ENCODE measurements at regions not wholly inside any gene's neighbourhood (a gene's known extent, or its start where the extent isn't known, plus 50 kb on each side); places are given as distances from the start of the nearest gene placed in this dataset.

DNA sequence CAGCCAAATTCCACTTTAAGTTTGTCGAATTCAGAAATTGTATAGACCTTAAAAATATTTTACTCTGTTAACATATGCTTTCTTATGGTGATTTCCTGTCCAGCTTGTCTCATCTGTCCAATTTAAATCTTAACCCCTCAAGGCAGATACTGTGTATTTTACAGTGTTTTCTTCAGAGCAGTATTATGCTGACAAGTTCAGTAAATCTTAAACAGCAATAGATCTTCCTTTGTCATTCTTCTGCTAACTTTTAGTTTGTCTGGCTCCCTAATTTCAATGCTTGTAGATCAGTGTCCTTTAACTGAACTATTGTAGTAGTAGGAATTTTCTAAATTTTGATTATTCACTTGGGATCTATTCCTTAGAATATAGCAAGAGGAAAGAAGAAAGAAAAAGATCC is 52.8 kb upstream of the MEIS1 start:
- no peak for DNase-seq (ENCODE audit: low spot score)

DNA sequence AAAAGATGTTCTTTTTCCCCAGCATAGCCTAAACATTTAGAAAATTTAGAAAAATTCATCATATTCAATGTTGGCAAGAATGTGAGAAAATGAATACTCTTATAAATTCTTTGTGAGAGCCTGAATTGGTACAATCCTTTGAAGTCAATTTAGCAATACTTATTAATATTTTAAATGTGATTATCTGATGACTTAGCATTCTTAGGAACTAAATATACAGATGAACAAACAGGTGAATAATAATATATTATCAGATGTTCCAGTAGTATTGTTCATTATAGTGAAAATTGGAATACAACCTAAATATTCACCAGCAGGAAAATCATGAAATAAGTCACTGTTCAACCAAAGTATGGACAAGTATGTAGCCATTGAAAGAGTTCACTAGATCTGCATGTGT is 55.5 kb upstream of the MEIS1 start:
- no peak for DNase-seq (ENCODE audit: low spot score)

DNA sequence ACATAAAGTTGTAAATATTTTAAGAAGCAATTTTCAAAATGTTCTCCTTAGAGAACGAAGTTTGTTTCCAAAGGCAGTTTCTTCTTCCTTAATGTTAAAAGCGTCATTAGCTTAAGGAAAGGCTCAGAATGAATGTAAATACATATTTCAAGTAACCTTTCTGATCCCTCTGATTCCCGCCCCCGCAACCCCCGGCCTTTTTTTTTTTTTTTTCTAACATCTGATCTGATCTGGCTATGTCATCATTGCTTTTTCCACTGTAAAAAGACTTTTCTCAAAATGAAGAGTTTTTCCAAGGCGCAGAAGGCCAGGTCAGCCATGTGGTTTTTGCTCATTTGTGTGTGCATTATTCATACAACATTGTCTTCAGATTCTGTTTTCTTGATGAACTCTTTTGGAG is 57.1 kb upstream of the MEIS1 start:
- DNase-seq (ENCODE audit: low spot score), result no peak

DNA sequence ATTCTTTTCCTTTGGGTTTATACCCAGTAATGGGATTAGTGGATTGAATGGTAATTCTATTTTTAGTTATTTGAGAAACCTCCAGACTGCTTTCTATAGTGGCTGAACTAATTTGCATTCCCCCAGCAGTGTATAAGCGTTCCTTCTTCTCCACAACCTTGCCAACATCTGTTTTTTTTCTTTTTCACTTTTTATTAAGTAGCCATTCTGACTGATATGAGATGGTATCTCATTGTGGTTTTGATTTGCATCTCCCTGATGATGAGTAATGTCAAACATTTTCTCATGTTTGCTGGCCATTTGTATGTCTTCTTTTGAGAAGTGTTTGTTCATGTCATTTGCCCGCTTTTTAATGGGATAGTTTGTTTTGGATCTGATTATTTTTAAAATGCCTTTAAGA is 64.1 kb upstream of the MEIS1 start:
- DNase-seq (ENCODE audit: low spot score), result no peak

DNA sequence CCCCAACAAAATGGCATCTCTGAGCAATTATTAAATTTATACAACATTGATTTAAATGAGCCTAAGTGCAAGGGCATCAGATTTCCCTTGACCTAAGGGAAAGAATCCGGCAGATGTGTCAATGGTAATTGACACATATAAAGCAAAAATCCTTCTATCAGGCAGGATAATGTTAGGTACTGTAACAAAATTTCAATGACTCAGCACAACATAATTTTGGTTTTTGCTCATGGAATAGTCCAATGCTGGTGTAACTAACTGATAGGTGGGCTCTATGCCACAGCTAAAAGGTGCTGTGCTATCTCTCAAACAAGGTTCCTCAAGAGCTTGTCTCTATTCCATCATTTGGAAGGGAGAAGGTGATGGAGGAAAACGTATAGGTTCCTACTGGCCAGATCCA is 68.3 kb upstream of the MEIS1 start:
- no peak for DNase-seq (ENCODE audit: low spot score)

DNA sequence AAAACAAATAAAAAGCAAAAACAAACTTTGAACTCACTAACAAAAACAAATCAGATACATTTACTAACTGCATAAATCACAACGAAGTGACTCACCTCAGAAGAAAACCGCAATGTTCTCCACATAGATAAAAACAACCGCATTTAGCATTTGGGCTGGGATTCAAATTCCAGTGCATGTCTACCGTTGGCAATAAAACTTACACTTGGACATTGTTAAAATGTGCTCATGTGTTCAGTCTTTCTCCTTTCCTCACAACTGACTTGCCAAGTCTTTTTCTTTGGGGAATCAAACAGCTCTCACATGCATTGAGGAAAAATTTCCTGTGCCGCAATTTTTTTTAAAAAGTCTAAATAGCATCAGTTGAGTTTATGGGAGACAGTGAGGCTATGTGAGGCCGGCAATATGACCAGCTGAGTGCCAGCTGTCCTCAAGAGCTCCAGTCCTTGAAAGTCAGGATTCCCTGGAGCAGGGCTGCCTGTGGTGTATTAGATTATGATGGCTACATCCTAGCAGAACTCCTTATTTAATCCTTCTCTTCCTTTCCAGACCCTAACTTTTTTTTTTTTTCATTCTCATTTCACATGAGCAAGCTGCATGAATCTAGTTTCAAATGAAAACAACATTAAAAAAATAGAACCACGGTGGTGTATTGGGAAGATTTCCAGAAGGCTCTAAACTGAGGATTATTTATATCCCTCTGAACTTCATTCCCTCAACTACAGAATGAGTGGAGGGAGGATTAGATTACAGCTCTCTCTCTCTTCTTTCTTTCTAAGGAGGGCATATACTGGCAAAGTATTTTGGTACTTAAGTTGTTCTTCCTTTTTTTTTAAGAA is 70.2 kb upstream of the MEIS1 start:
- no peak for DNase-seq (ENCODE audit: low spot score)

DNA sequence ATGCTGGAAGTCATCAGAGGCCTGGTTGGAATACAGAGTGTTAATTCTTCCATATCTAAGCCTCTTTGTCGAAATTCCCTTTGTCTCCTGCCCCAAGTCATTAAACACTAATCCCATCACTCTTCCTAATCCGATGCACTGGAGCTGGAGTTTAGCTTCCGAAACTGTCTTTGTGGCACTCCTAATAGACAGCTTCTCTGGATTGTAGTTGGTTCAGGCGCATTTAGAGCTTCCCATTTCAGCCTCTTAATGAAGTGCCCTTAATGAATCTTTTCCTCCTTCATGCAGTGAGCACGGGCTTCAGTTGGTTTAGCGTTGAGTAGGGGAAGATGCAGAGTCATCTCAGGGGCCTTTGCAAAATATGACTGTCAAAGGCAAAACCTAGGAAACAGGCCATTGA is 72.2 kb upstream of the MEIS1 start:
- no peak for DNase-seq (ENCODE audit: low spot score)

DNA sequence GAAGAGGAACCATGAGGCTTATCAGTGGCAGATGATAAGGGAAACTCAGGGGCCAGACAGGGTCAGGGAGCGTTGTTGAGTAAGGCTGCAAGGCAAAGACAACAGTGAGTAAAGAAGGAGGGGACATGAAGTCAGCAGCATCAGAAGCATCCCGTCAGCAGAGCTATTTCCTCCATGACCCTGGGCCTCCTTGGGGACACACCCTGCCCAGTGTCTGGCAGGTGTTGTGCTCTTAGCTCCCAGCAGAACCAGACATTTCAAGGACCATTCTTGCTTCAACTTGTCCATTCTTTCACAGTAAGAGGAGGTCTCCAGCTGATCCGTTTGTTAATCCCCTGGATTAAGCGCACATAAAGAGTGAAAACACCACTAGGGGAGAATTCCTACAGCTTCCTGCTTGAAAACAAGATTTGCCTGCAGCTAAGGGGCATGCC is 88.7 kb upstream of the MEIS1 start:
- DNase-seq (ENCODE audit: low spot score), result no peak

DNA sequence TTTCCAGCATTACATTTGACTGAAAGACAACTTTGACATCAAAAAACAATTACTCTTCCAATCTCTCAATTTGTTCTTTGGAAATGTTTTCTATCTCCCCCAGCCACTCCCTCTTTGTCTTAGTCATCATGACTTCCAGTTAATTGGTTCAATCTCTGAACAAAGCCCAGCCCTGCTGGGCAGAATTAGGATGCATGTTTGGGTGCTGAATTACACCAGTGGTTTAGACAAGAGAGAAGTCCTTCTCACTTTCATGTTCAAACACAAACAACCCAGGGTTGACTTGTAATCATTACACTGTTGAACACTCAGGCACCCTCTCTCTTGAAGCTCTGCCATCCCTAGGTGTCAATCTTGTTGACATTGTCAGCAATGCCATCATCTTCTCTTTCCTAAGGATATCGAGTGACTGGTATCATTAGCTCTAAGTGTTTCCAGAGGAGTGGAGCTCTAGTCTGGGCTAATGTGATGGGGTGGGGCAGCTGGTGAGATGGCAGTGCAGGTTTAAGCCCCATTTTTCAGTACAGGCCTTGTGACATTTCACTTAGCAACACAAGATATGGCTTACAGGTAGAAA is 90.8 kb upstream of the MEIS1 start:
- no peak for DNase-seq (ENCODE audit: low spot score)

DNA sequence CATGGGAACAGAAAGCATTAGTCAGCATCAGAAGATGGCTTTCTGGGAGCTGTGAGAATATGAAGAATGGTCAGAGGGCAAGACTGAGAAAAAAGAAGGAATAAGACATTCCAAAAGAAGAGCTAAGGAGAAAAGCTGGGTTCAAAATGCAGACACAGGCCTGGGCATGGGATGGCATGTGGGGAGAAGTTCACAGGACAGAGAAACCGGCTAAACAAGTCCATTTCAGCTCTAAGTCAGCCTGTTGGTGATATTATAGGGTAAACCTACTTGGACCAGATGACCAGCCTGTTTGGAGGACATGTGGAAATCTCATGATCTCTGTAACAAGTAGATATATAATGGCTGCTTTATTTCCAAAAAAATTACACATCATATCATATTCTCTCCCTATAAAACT is 91.7 kb upstream of the MEIS1 start:
- DNase-seq (ENCODE audit: low spot score), result no peak

DNA sequence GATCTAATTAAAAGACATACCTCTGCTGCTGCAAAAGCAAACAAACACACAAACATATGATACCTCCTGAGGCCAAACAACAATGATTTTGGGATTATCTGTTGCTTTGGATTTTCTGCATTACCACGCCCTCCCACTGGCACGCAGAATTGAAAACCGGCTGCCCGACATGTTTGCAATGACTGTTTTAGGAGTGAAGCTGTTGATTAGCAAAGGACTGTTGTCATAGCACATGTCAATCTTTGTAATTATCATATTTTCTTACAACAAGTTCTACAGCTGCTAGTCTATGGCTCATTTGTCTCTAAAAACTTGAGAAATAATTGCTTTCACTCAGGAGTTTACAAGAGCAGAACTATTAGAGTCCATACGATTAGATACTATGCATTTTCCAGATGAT is 94.4 kb upstream of the MEIS1 start:
- DNase-seq (ENCODE audit: low spot score), result no peak

DNA sequence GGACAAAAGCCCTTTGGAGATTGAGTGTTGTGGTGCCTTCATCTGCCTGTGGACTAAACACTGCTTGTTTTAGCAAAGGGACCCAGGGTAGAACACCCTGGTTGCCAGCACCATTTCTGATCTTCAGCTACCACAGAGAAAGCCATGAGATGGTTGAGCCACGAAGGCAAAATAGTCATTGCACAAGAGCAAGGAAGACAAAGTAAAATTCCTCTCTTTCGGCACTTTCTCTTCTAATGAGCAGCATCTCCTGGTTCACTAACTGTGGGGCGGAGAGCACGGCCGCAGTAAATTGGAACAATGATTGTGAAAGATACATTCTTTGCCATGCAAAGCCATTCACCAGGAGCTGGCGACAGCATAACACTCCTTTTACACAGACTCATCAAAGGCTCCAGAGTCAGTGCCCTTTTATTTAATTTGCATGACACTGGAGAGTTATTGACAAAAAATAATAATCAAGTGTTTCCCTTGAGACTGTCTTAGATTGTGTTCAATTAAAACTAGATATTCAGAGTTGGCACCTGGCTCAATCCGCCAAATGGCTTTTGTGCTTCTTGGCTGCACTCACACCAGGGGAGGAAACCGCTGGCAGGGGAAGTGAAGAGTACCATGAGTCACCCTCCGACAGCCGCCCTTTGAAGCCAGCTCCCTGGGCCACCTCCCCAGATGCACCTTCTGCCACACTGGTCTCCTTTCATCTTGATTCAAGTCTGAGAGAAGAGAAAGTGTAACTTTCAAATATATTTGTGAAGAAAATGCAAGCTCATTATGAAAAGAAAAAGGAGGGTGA is 100.5 kb upstream of the MEIS1 start:
- DNase-seq (ENCODE audit: low spot score), result no peak

DNA sequence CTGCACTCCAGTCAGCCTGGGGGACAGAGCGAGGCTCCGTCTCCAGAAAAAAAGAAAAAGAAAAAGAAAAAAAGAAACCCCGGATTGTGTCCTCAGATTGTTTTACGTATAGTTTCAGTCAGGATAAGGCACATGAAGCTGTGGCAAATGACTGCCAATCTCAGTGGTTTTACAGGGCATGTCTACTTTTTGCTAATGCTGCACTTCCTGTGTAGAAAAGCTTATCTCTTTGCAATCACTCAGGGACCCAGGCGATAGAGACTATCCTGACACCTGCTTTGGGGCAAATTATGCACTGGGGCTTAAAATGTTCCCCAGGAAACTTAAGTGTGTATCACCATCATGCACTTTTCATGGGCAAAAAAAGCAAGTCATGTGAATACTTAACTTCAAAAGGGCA is 103.7 kb upstream of the MEIS1 start:
- DNase-seq (ENCODE audit: low spot score), result no peak

DNA sequence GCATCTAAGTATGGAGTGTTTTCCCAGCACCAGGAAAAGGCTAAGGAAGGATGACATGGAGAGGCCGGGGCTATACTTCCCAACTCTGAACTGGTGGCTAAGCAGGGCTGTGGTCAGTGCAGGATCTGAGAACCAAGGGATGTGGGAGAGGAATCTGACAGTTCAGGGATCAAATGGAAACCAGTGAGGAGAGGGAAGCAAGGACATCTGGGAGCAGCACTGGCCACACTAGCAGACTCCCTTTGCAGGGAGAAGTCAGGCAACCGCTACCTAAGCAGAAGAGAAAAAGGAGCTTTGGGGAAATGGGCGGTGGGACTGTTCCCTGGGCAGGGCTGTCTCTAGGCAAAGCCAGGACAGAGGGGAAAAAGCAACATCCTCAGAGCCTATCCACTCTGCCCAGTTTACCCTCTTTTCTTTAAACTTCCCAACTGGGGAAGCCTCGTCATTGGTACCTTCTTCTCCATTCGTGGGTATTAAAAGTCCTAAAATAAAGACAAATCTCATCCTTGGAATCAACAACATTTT is 105.8 kb upstream of the MEIS1 start:
- no peak for DNase-seq (ENCODE audit: low spot score)

DNA sequence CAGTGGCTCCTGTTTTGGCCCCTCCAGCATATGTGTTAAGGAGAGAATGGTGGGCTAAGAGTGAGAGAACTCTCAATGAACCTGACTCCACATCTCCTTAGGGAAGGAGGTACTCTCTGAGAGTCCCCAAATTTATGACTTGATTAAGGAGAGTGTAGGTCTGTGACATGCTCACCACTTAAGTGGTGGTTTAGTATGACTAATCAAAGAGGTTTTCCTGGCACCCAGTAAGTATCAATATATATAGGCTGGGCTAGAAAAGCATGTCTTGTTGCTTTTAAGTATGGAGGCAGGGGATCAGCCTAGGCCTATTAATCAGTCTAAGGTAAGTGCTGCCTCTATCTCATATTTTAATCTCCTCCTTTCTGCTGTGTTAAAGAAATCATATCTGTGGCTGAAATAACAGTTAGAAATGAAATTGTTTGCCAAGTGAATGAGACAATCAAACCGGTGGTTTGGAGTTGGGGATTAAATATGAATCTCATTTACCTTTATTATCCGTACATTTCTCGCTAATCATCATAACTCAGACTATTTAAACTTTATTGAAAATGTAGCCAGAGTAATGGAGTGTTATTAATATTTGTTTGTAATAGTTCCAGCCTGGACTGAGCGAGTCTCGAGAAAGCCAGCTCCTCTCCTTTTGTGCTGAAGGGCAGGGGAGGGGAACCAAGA is 107.7 kb upstream of the MEIS1 start:
- DNase-seq (ENCODE audit: low spot score), result no peak

DNA sequence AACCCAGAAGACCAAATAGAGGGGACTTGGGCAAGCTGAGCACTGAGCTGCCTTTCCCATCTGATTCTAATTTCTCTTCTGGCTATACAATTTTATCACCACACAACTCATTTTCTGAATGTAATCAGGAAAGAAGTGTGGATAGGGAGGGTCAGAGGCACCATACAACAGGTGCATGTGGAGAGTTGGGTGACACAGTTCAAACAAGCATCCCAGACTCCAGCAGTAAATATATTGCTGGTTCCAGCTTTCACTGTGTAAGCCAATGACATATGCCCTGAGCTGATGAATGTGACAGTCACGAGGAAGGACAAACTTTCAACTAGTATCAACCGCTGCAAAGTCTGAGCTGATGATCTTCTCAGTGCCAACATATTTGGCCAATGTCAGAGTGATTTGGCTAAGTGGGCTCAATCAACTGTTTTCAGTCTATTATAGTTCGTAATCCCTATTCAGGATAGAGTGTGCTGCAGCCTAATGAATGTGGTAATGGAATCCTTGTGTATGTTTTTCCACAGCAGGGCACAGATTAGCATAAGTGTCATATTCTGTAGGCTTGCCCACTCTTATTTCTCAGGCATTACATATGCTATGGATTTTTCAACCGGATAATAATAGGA is 109.9 kb upstream of the MEIS1 start:
- DNase-seq (ENCODE audit: low spot score), result no peak

DNA sequence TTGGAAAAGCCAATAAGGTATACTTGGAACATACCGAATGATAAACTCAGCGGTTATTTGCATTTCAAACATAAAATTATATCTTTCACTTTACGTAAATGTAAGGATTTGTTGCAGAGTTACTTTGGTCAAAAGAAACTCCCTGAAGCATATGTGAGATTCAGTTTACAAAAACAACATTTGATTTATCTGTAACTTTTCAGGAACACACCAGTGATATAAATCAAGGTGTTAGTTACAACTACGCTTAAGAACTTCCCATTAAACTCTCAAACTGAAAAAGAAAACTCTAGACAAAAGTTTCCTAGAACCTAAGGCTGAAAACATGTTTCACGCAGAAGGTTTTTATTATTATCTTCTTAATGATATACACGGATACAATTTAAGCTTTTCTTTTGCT is 110.6 kb upstream of the MEIS1 start:
- DNase-seq (ENCODE audit: low spot score), result no peak

DNA sequence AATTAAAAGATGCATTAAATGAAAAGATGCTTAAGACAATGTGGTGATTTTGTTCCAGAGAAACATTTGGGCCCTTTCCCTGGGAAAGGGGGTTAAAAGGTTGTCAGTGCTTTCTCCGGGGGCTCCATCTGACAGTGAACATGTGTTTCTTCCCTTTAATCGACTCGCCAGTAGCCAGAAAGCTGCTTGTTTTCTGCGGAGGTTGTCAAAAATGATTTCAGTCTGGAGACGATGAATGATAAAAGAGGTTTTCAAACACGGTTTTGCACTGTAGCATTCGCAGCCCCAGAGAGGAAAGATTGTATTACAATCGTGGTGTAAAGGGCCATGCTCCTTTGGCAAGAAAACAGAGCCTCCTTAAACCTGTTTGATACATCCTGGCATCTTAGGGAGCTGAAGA is 111.5 kb upstream of the MEIS1 start:
- DNase-seq (ENCODE audit: low spot score), result no peak

DNA sequence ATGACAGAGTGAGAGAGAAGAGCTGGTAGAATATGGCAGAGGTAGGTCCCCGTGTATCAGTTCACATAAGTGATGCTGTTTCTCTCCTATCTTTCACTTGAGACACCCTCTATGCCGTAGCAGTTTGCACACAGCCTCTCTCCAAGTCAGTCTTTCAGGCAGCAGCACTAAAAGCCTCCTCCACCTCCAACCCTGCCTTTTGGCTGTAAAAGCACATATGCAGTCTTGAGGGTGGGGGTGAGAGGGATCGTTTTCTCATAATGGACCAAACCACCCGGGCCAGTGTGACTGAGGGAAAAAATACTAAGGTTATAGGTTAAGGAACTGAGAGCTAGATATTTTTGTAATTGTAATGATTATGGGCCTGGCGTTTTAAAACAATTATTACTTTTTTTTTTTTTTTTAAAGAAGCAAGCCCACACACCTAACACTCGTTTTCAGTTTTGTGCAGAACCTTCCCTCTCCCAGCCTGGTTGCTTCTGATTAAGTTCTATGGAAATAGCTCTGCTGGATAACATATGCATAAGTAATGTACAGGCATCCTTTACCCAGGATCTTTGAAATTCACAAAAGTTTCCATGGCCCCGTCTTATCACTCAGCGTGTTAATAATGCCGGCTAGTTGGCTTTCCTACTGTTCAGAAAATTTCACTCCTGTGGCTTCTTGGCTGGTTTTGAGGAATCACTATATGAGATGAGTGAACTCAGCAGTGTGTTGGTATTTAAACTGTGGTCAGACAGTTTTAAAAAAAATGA is 112.2 kb upstream of the MEIS1 start:
- no peak for DNase-seq (ENCODE audit: low spot score)

DNA sequence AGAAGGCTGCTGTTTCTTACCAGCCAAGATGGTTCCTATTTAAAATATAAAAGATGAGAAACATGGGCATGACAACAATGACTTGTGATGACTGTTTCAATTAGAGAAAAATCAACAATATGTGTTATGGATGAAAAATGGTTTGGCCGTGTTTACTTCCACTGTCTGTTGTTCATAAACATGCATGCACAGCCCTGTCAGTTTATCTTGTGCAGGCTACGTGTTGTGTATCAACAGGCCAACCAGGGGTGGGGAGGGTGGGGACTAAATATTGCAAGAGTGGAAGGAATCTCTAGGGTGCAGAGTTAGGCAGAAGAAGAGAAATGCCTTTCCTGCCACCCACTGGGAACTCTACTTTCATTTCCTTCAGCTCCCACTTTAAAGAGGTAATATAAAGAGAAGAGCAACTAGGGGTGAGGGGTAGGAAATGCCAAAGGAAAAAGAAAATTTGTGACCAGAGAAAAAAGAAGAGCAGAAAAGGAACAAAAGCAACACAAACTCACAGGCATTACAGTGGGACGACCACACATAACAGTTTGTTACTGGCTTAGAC is 116.8 kb upstream of the MEIS1 start:
- no peak for DNase-seq (ENCODE audit: low spot score)
